ENCODE measurements at regions not wholly inside any gene's neighbourhood (a gene's known extent, or its start where the extent isn't known, plus 50 kb on each side); places are given as distances from the start of the nearest gene placed in this dataset.

- DNase-seq: no peak
These were observed 57.2 kb upstream of the GPR6 start for GRCh38 chr6:109920911-109921310.

- no peak for DNase-seq
These were observed 55.3 kb upstream of the GPR6 start for GRCh38 chr6:109922851-109923250.

- DNase-seq: no peak
These were observed 53.0 kb upstream of the GPR6 start for GRCh38 chr6:109925075-109925474.

- no peak for DNase-seq
These were observed 51.1 kb upstream of the GPR6 start for GRCh38 chr6:109927052-109927451.
